ENCODE measurements at regions not wholly inside any gene's neighbourhood (a gene's known extent, or its start where the extent isn't known, plus 50 kb on each side); places are given as distances from the start of the nearest gene placed in this dataset.

DNA sequence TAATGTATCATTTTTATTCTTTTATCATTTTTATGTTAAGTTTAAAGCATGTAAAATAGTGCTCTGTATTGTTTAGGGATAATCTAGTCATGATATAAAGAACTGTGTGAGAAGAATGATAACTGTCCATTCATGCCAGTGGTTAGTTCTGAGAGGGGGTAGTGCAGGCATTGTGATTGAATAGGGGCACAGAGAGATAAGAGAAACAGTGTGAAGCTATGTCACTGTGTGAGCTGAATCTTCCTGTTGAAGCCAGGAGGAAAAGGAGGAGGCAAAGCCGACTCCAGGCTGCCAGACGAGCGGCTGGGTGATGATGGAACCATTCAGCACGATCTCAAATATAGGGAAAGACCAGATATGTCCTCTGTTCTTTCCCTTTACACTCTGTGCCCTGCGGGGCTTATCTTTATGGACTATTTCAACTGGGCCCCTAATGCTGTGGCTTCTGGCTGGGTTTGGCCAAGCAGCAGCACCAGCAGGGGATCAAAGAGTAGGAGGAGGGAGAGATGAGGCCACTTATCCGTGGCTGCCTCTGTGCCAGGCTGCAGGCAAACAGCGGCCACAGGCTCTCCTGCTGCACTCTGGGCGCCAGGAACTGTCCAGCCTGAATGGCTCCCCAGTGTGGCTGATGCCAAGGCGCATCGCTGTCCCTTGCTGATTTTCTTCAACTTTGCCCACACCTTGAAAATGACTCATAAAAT lies 128.0 kb downstream of the SPP2 start:
- H3K27me3 ChIP-seq = peaks cover 0 to 27% (median 0%) of the 10 kb centered on the region in 4 donors
- intact Hi-C loops (cut with DNase I) = no loop called here
- 66% methylated on average over 8 of the region's 10 CpGs for WGBS

DNA sequence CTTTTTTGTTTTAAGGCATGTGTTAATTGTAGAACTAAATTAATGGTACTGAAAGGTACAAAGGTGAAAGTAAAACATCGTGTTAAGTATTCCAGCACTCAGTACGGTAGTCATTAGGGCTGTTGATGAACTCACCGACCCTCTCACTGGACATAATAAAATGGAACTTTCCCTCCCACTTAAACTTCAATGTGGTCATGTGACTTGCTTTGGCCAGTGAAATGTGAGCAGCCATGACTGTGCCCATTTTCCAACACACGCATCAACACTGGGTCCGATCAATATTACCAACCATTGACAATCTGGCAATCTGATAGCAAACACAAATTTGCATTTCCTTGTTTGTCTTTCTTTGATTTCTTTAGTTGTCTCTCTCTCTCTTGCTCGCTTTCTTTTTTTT lies 125.1 kb downstream of the SPP2 start:
- Histone ChIP-seq H3K4me1 (no peaks in the 10 kb centered on the region), H3K36me3 (no peaks in the 10 kb centered on the region), H3K9me3 (no peaks in the 10 kb centered on the region), H3K4me3 (no peak overlapping the region), H3K27me3 (peaks cover 0 to 21% (median 0%) of the 10 kb centered on the region in 4 donors), H3K27ac (replicated peaks in 1 of 4) (no peak overlapping the region)
- no peak for TF ChIP-seq POLR2A (IDR thresholded peaks at IDR 0.05; ENCODE audit: low read depth)
- TF ChIP-seq, protein P1, sequence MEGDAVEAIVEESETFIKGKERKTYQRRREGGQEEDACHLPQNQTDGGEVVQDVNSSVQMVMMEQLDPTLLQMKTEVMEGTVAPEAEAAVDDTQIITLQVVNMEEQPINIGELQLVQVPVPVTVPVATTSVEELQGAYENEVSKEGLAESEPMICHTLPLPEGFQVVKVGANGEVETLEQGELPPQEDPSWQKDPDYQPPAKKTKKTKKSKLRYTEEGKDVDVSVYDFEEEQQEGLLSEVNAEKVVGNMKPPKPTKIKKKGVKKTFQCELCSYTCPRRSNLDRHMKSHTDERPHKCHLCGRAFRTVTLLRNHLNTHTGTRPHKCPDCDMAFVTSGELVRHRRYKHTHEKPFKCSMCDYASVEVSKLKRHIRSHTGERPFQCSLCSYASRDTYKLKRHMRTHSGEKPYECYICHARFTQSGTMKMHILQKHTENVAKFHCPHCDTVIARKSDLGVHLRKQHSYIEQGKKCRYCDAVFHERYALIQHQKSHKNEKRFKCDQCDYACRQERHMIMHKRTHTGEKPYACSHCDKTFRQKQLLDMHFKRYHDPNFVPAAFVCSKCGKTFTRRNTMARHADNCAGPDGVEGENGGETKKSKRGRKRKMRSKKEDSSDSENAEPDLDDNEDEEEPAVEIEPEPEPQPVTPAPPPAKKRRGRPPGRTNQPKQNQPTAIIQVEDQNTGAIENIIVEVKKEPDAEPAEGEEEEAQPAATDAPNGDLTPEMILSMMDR (IDR thresholded peaks at IDR 0.05) = no peak
- TF ChIP-seq EP300 (IDR thresholded peaks at IDR 0.05) = no peak
- no peak for TF ChIP-seq POLR2AphosphoS5 (IDR thresholded peaks at IDR 0.05)
- intact Hi-C loops (cut with DNase I) = no loop called here
- WGBS = 89% methylated on average over 6 of the region's 6 CpGs
- no peak for DNase-seq (ENCODE audit: extremely low spot score)

More for the DNA sequence above, 128.0 kb downstream of the SPP2 start:
- DNase-seq (ENCODE audit: extremely low spot score) = peak; percentile 62
- H3K9me3 ChIP-seq = no peaks in the 10 kb centered on the region
- TF ChIP-seq POLR2AphosphoS5 (IDR thresholded peaks at IDR 0.05) (no peak), POLR2A (IDR thresholded peaks at IDR 0.05; ENCODE audit: low read depth) (no peak), EP300 (IDR thresholded peaks at IDR 0.05) (no peak)
- TF ChIP-seq, protein P1 (IDR thresholded peaks at IDR 0.05) = no peak
- H3K4me1 ChIP-seq = no peaks in the 10 kb centered on the region
- no peak overlapping the region for H3K4me3 ChIP-seq
- no peak overlapping the region for H3K27ac ChIP-seq (replicated peaks in 1 of 4)
- H3K36me3 ChIP-seq = no peaks in the 10 kb centered on the region

DNA sequence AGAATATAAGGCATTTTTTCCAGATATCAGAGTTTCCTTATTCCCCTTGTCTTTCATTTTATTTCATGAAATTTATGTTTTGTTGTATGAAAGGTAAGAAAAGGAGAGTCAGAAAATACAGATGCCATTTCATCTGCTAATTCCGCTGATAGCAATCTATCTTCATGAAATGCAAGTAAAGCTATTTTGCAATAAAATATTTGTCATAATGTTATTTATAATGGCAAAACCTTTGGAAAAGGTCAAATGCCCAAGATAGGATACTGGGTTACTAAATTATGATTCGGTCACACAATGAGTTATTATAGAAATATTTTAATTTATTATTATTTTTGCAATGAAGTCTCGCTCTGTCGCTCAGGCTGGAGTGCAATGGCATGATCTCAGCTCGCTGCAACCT lies 124.2 kb downstream of the SPP2 start:
- H3K36me3 ChIP-seq = no peaks in the 10 kb centered on the region
- H3K9me3 ChIP-seq = no peaks in the 10 kb centered on the region
- peaks cover 0 to 21% (median 0%) of the 10 kb centered on the region in 4 donors for H3K27me3 ChIP-seq
- TF ChIP-seq POLR2A (IDR thresholded peaks at IDR 0.05; ENCODE audit: low read depth) = no peak
- no peak for TF ChIP-seq POLR2AphosphoS5 (IDR thresholded peaks at IDR 0.05)
- no peak for TF ChIP-seq EP300 (IDR thresholded peaks at IDR 0.05)
- TF ChIP-seq, protein P1 (IDR thresholded peaks at IDR 0.05) = no peak
- intact Hi-C loops (cut with DNase I) = no loop called here
- DNase-seq (ENCODE audit: extremely low spot score) = no peak
- no peak overlapping the region for H3K4me3 ChIP-seq
- H3K4me1 ChIP-seq = no peaks in the 10 kb centered on the region
- 93% methylated on average over 5 of the region's 5 CpGs for WGBS
- no peak overlapping the region for H3K27ac ChIP-seq (replicated peaks in 1 of 4)

DNA sequence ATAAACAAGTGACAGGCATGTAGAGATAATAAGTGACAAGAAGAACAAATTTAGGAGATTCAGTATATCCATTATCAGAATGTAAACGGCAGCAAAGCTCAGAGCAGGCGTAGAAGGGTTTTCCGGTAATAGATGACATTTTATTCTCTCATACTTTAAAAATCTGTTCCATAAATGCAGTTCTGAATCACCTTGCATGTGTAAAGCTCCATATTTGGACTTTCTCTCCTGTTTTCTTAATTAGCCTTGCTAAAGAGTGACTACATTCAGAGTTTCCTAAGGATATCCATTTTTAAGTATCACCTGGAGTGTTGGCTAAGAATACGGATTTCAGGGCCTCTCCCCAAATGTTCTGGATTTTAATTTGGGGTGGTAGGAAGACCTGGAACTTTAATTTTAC lies 122.0 kb downstream of the SPP2 start:
- no peaks in the 10 kb centered on the region for H3K9me3 ChIP-seq
- WGBS = 74% methylated on average over 4 of the region's 4 CpGs
- H3K27ac ChIP-seq (replicated peaks in 1 of 4) = no peak overlapping the region
- H3K27me3 ChIP-seq = peaks cover 0 to 17% (median 0%) of the 10 kb centered on the region in 4 donors
- no peak for TF ChIP-seq POLR2AphosphoS5 (IDR thresholded peaks at IDR 0.05)
- no peak for TF ChIP-seq EP300 (IDR thresholded peaks at IDR 0.05)
- TF ChIP-seq POLR2A (IDR thresholded peaks at IDR 0.05; ENCODE audit: low read depth) = no peak
- TF ChIP-seq, protein P1 (IDR thresholded peaks at IDR 0.05) = no peak
- H3K4me3 ChIP-seq = no peak overlapping the region
- no peaks in the 10 kb centered on the region for H3K36me3 ChIP-seq
- no peak for DNase-seq (ENCODE audit: extremely low spot score)
- H3K4me1 ChIP-seq = no peaks in the 10 kb centered on the region
- intact Hi-C loops (cut with DNase I) = no loop called here

DNA sequence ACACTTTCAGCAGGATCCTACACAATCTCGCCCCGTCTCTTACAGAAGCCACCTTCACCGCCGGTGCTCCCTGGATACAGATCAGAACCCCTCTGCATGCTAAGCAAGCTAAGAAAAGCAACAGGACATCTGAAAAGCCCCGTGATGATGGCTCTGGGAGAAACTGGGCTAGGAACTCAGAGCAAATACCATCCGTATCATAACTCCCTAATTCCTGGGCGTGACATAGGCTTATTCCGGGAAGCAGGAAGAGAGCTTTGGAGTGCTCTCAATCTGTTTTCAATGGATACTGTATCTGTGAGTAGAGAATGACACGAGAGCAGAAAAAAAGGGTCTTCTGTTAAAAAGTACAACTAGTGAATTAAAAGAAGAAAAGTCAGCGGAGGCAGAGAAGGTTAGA lies 121.6 kb downstream of the SPP2 start:
- Histone ChIP-seq H3K4me3 (no peak overlapping the region), H3K27me3 (peaks cover 0 to 15% (median 0%) of the 10 kb centered on the region in 4 donors), H3K36me3 (no peaks in the 10 kb centered on the region), H3K9me3 (no peaks in the 10 kb centered on the region), H3K27ac (replicated peaks in 1 of 4) (no peak overlapping the region), H3K4me1 (no peaks in the 10 kb centered on the region)
- DNase-seq (ENCODE audit: extremely low spot score) = no peak
- 81% methylated on average over 10 of the region's 10 CpGs for WGBS
- TF ChIP-seq, protein P1 (IDR thresholded peaks at IDR 0.05) = no peak
- intact Hi-C loops (cut with DNase I) = no loop called here

Measured in esophagus muscularis mucosa (tissue), 4 donors.